ENCODE measurements at regions not wholly inside any gene's neighbourhood (a gene's known extent, or its start where the extent isn't known, plus 50 kb on each side); places are given as distances from the start of the nearest gene placed in this dataset.

DNA sequence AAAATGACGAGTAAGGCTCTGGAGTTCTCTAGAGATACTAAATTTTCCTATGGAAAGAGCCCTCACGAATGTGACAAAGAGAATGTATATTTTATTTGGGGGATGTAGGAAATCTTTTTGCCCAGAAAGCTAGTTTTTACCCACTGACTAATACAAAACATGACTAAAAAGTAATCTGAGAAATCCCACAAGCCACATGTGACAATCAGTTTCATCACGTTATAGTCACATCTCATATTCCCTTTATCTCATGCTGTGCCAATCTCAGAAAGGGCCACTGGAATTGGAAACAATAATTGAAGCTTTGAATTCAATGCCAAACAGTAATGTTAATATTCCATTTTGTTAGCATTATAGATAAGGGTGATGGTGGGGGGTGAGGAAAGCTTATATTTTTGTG, 509.0 kb upstream of the GOLIM4 start:
- H3K4me2 ChIP-seq (ENCODE audit: control insufficient read depth, extremely low read depth, insufficient read depth, low read depth, low read length): no peak overlapping the region
- no peaks in the 10 kb centered on the region for H3K9me3 ChIP-seq (ENCODE audit: control insufficient read depth, low read depth, low read length)
- no peaks in the 10 kb centered on the region for H4K20me1 ChIP-seq (ENCODE audit: control insufficient read depth, extremely low read depth, insufficient read depth, low read length)
- H3K36me3 ChIP-seq (ENCODE audit: control insufficient read depth in 2 of 2, extremely low read depth in 1 of 2, insufficient read depth in 2 of 2, low read length in 2 of 2): no peaks in the 10 kb centered on the region
- H3K9me1 ChIP-seq (ENCODE audit: control insufficient read depth, extremely low read depth, insufficient read depth, low read length): no peaks in the 10 kb centered on the region
- FAIRE-seq (no peak), DNase-seq (ENCODE audit: low read depth, low spot score) (no peak)
- no peaks in the 10 kb centered on the region for H3K79me2 ChIP-seq (ENCODE audit: control insufficient read depth, insufficient read depth, low read length)
- no peaks in the 10 kb centered on the region for H3K4me1 ChIP-seq (ENCODE audit: control insufficient read depth, extremely low read depth, insufficient read depth, low read length)
- no peak overlapping the region for H3K27ac ChIP-seq (ENCODE audit: control insufficient read depth, insufficient read depth, low read length)
- no peaks in the 10 kb centered on the region for H3K27me3 ChIP-seq (ENCODE audit: control insufficient read depth, extremely low read depth, insufficient read depth, low read length)
- no peak overlapping the region for H3K4me3 ChIP-seq (ENCODE audit: control insufficient read depth in 2 of 3, extremely low read depth in 1 of 3, insufficient read depth in 2 of 3, low read depth in 1 of 3, low read length in 3 of 3)
- TF ChIP-seq, protein P1, sequence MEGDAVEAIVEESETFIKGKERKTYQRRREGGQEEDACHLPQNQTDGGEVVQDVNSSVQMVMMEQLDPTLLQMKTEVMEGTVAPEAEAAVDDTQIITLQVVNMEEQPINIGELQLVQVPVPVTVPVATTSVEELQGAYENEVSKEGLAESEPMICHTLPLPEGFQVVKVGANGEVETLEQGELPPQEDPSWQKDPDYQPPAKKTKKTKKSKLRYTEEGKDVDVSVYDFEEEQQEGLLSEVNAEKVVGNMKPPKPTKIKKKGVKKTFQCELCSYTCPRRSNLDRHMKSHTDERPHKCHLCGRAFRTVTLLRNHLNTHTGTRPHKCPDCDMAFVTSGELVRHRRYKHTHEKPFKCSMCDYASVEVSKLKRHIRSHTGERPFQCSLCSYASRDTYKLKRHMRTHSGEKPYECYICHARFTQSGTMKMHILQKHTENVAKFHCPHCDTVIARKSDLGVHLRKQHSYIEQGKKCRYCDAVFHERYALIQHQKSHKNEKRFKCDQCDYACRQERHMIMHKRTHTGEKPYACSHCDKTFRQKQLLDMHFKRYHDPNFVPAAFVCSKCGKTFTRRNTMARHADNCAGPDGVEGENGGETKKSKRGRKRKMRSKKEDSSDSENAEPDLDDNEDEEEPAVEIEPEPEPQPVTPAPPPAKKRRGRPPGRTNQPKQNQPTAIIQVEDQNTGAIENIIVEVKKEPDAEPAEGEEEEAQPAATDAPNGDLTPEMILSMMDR (optimal IDR thresholded peaks at IDR 0.05 in 1 of 3, IDR thresholded peaks at IDR 0.05 in 1 of 3, conservative IDR thresholded peaks at IDR 0.05 in 1 of 3; ENCODE audit: extremely low read depth in 1 of 3, insufficient read depth in 2 of 3, low read length in 3 of 3): no peak
- TF ChIP-seq EZH2 (IDR thresholded peaks at IDR 0.05; ENCODE audit: low read length): no peak
- H2AFZ ChIP-seq (ENCODE audit: control insufficient read depth, low read length): no peak overlapping the region
- no peak overlapping the region for H3K9ac ChIP-seq (ENCODE audit: control insufficient read depth, extremely low read depth, insufficient read depth, low read length)
- dilution Hi-C loops (cut with MboI; ENCODE audit: extremely low pct_ligation_motif_present, low sequenced_read_pairs): no loop called here

DNA sequence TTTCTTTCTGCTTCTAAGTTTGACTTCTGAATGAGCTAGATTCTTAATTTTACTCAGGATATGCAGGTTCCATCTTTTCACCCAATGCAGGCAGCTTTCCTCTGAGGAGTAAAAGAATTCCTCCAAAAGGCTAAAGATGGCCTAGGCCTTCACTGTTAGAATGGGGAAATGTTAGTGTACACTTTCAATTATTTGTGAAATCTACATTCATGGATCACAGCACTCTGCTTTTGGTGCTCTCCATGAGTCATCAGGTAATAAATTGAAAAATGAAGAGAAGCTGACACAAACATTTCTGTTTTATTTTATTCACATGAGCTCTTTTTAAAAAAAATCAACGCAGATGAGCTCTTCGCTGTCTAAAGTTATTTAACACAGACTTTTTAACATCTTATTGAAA, 502.5 kb upstream of the GOLIM4 start:
- dilution Hi-C loops (cut with MboI; ENCODE audit: extremely low pct_ligation_motif_present, low sequenced_read_pairs): no loop called here
- Histone ChIP-seq H3K9me3 (ENCODE audit: control insufficient read depth, low read depth, low read length) (no peaks in the 10 kb centered on the region), H3K9me1 (ENCODE audit: control insufficient read depth, extremely low read depth, insufficient read depth, low read length) (no peaks in the 10 kb centered on the region), H4K20me1 (ENCODE audit: control insufficient read depth, extremely low read depth, insufficient read depth, low read length) (no peaks in the 10 kb centered on the region), H3K4me3 (ENCODE audit: control insufficient read depth in 2 of 3, extremely low read depth in 1 of 3, insufficient read depth in 2 of 3, low read depth in 1 of 3, low read length in 3 of 3) (no peak overlapping the region), H3K4me2 (ENCODE audit: control insufficient read depth, extremely low read depth, insufficient read depth, low read depth, low read length) (no peak overlapping the region), H3K36me3 (ENCODE audit: control insufficient read depth in 2 of 2, extremely low read depth in 1 of 2, insufficient read depth in 2 of 2, low read length in 2 of 2) (no peaks in the 10 kb centered on the region), H3K27me3 (ENCODE audit: control insufficient read depth, extremely low read depth, insufficient read depth, low read length) (no peaks in the 10 kb centered on the region), H3K4me1 (ENCODE audit: control insufficient read depth, extremely low read depth, insufficient read depth, low read length) (no peaks in the 10 kb centered on the region), H2AFZ (ENCODE audit: control insufficient read depth, low read length) (no peak overlapping the region), H3K9ac (ENCODE audit: control insufficient read depth, extremely low read depth, insufficient read depth, low read length) (no peak overlapping the region), H3K79me2 (ENCODE audit: control insufficient read depth, insufficient read depth, low read length) (no peaks in the 10 kb centered on the region), H3K27ac (ENCODE audit: control insufficient read depth, insufficient read depth, low read length) (no peak overlapping the region)
- FAIRE-seq: no peak
- DNase-seq (ENCODE audit: low read depth, low spot score): no peak
- TF ChIP-seq EZH2 (IDR thresholded peaks at IDR 0.05; ENCODE audit: low read length): no peak
- TF ChIP-seq, protein P1 (optimal IDR thresholded peaks at IDR 0.05 in 1 of 3, IDR thresholded peaks at IDR 0.05 in 1 of 3, conservative IDR thresholded peaks at IDR 0.05 in 1 of 3; ENCODE audit: extremely low read depth in 1 of 3, insufficient read depth in 2 of 3, low read length in 3 of 3): no peak

Measured in keratinocyte (primary cell).